ENCODE measurements at regions not wholly inside any gene's neighbourhood (a gene's known extent, or its start where the extent isn't known, plus 50 kb on each side); places are given as distances from the start of the nearest gene placed in this dataset.

DNA sequence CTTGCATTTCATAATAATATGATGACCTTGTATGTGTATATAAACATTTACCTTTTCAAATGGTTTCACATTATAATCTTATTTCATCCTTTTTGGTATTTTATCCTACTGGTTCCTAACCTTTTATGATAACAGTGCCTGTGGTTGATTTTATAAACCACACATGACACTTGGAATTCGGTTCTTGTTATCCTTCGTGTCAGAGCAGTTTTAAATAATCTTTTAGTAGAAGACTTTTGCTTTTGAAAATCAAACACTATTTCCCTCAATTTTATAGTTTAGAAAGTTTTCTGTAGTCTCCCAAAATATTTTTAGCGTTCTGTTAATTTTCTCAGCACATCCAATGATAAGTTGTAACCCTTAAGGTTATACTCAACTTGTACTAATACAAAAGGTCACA lies 676.8 kb downstream of the RAPGEF2 start:
- TF ChIP-seq, protein P1, sequence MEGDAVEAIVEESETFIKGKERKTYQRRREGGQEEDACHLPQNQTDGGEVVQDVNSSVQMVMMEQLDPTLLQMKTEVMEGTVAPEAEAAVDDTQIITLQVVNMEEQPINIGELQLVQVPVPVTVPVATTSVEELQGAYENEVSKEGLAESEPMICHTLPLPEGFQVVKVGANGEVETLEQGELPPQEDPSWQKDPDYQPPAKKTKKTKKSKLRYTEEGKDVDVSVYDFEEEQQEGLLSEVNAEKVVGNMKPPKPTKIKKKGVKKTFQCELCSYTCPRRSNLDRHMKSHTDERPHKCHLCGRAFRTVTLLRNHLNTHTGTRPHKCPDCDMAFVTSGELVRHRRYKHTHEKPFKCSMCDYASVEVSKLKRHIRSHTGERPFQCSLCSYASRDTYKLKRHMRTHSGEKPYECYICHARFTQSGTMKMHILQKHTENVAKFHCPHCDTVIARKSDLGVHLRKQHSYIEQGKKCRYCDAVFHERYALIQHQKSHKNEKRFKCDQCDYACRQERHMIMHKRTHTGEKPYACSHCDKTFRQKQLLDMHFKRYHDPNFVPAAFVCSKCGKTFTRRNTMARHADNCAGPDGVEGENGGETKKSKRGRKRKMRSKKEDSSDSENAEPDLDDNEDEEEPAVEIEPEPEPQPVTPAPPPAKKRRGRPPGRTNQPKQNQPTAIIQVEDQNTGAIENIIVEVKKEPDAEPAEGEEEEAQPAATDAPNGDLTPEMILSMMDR (IDR thresholded peaks at IDR 0.05; ENCODE audit: insufficient read depth, low read depth, low read length), result no peak
- no peak for TF ChIP-seq EZH2 (IDR thresholded peaks at IDR 0.05; ENCODE audit: insufficient read depth, low read length)
